Colonic mucosa (tissue), 4 donors: ENCODE measurements at regions not wholly inside any gene's neighbourhood (a gene's known extent, or its start where the extent isn't known, plus 50 kb on each side); places are given as distances from the start of the nearest gene placed in this dataset.

Experiments used
- DNase-seq: peaks from one replicate; pipeline ENCODE4 v3.0.0-alpha.2; 2020
- H3K27ac ChIP-seq: fragments of 200-600 bp; one replicate; pipeline ENCODE4 v1.8.0; 2021
- H3K27me3 ChIP-seq: fragments of 200-600 bp; one replicate; pipeline ENCODE4 v1.8.0; 2021
- H3K36me3 ChIP-seq: fragments of 200-600 bp; one replicate; pipeline ENCODE4 v1.8.0; 2021
- H3K4me1 ChIP-seq: fragments of 200-600 bp; one replicate; pipeline ENCODE4 v1.8.0; 2021; ENCODE audit warnings: mild to moderate bottlenecking
- H3K4me3 ChIP-seq: fragments of 200-600 bp; one replicate; pipeline ENCODE4 v1.8.0; 2021
- H3K9ac ChIP-seq, 2 donors: one replicate each; pipeline ENCODE4 v1.7.0; 2013; ENCODE audit warnings: control low read depth in 2 of 2, low read depth in 2 of 2, low read length in 2 of 2
- H3K9me3 ChIP-seq: fragments of 200-600 bp; one replicate; pipeline ENCODE4 v1.8.0; 2021
- CTCF ChIP-seq: fragments of 200-600 bp; IDR thresholded peaks from one replicate; pipeline ENCODE4 v1.8.0; 2022; ENCODE audit warnings: antibody characterized with exemption, mild to moderate bottlenecking
- intact Hi-C: fragments of 100-400 bp; cut with DNase I; formaldehyde crosslinking; loops from one replicate; pipeline ENCODE4 v1.14.1; 2022
- donor health status: healthy.
- donor health status: DM: no; HTN: no; CAD: no.
- donor health status: DM: no; HTN: no; CAD: no.

- H3K9me3 ChIP-seq, result no peaks in the 10 kb centered on the region
- H3K4me1 ChIP-seq, result no peaks in the 10 kb centered on the region
- H3K4me3 ChIP-seq, result no peak overlapping the region
- no peaks in the 10 kb centered on the region for H3K36me3 ChIP-seq
- intact Hi-C loops, result no loop called here
- no peak overlapping the region for H3K9ac ChIP-seq
- no peak for DNase-seq
- no peaks in the 10 kb centered on the region for H3K27me3 ChIP-seq
- no peak for TF ChIP-seq CTCF
- H3K27ac ChIP-seq, result no peak overlapping the region
These were observed 532.6 kb downstream of the ANKRD7 start for GRCh38 chr7:118757066-118757465.

- TF ChIP-seq CTCF, result no peak
- no peaks in the 10 kb centered on the region for H3K4me1 ChIP-seq
- H3K9me3 ChIP-seq, result no peaks in the 10 kb centered on the region
- no peaks in the 10 kb centered on the region for H3K27me3 ChIP-seq
- no peak overlapping the region for H3K4me3 ChIP-seq
- no peak for DNase-seq
- intact Hi-C loops, result no loop called here
- no peak overlapping the region for H3K9ac ChIP-seq
- no peak overlapping the region for H3K27ac ChIP-seq
- no peaks in the 10 kb centered on the region for H3K36me3 ChIP-seq
These were observed 534.1 kb downstream of the ANKRD7 start for GRCh38 chr7:118758582-118758981.

- Histone ChIP-seq H3K4me3 (no peak overlapping the region), H3K27ac (no peak overlapping the region), H3K36me3 (no peaks in the 10 kb centered on the region), H3K4me1 (no peaks in the 10 kb centered on the region), H3K27me3 (no peaks in the 10 kb centered on the region), H3K9ac (no peak overlapping the region), H3K9me3 (no peaks in the 10 kb centered on the region)
- intact Hi-C loops, result no loop called here
- DNase-seq, result no peak
- TF ChIP-seq CTCF, result no peak
These were observed 535.4 kb downstream of the ANKRD7 start for GRCh38 chr7:118759921-118760320.

- H3K27ac ChIP-seq, result no peak overlapping the region
- no peak for TF ChIP-seq CTCF
- no peak for DNase-seq
- no peak overlapping the region for H3K4me3 ChIP-seq
- no peaks in the 10 kb centered on the region for H3K36me3 ChIP-seq
- H3K27me3 ChIP-seq, result no peaks in the 10 kb centered on the region
- no peaks in the 10 kb centered on the region for H3K9me3 ChIP-seq
- no peaks in the 10 kb centered on the region for H3K4me1 ChIP-seq
- H3K9ac ChIP-seq, result no peak overlapping the region
- intact Hi-C loops, result no loop called here
These were observed 537.9 kb downstream of the ANKRD7 start for GRCh38 chr7:118762451-118762850.

GRCh38 chr7:118764221-118764620, 539.7 kb downstream of the ANKRD7 start:
- Histone ChIP-seq H3K9me3 (no peaks in the 10 kb centered on the region), H3K9ac (no peak overlapping the region), H3K4me1 (no peaks in the 10 kb centered on the region), H3K36me3 (no peaks in the 10 kb centered on the region), H3K27me3 (no peaks in the 10 kb centered on the region), H3K4me3 (no peak overlapping the region), H3K27ac (no peak overlapping the region)
- DNase-seq, result no peak
- TF ChIP-seq CTCF, result no peak
- intact Hi-C loops, result no loop called here

- H3K9ac ChIP-seq, result no peak overlapping the region
- H3K9me3 ChIP-seq, result no peaks in the 10 kb centered on the region
- H3K27ac ChIP-seq, result no peak overlapping the region
- no peak for DNase-seq
- no peaks in the 10 kb centered on the region for H3K27me3 ChIP-seq
- no peak overlapping the region for H3K4me3 ChIP-seq
- H3K36me3 ChIP-seq, result no peaks in the 10 kb centered on the region
- no peaks in the 10 kb centered on the region for H3K4me1 ChIP-seq
- intact Hi-C loops, result no loop called here
- TF ChIP-seq CTCF, result no peak
These were observed 547.2 kb downstream of the ANKRD7 start for GRCh38 chr7:118771672-118772071.
